ENCODE measurements at regions not wholly inside any gene's neighbourhood (a gene's known extent, or its start where the extent isn't known, plus 50 kb on each side); places are given as distances from the start of the nearest gene placed in this dataset.

- H3K4me3 Mint-ChIP-seq: no peak overlapping the region
- TF ChIP-seq, protein P1, sequence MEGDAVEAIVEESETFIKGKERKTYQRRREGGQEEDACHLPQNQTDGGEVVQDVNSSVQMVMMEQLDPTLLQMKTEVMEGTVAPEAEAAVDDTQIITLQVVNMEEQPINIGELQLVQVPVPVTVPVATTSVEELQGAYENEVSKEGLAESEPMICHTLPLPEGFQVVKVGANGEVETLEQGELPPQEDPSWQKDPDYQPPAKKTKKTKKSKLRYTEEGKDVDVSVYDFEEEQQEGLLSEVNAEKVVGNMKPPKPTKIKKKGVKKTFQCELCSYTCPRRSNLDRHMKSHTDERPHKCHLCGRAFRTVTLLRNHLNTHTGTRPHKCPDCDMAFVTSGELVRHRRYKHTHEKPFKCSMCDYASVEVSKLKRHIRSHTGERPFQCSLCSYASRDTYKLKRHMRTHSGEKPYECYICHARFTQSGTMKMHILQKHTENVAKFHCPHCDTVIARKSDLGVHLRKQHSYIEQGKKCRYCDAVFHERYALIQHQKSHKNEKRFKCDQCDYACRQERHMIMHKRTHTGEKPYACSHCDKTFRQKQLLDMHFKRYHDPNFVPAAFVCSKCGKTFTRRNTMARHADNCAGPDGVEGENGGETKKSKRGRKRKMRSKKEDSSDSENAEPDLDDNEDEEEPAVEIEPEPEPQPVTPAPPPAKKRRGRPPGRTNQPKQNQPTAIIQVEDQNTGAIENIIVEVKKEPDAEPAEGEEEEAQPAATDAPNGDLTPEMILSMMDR (IDR thresholded peaks at IDR 0.05): no peak
- no peaks in the 10 kb centered on the region for H3K27me3 Mint-ChIP-seq (ENCODE audit: insufficient read depth)
- H3K4me1 Mint-ChIP-seq (ENCODE audit: low read depth): peaks cover 14% of the 10 kb centered on the region
- H3K9me3 Mint-ChIP-seq: no peaks in the 10 kb centered on the region
- DNase-seq: no peak
- no peaks in the 10 kb centered on the region for H3K36me3 Mint-ChIP-seq (ENCODE audit: low read depth)
- H3K27ac Mint-ChIP-seq: no peak overlapping the region
These were observed 988.3 kb downstream of the DTWD2 start for GRCh38 chr5:117999939-118000549.

DNA sequence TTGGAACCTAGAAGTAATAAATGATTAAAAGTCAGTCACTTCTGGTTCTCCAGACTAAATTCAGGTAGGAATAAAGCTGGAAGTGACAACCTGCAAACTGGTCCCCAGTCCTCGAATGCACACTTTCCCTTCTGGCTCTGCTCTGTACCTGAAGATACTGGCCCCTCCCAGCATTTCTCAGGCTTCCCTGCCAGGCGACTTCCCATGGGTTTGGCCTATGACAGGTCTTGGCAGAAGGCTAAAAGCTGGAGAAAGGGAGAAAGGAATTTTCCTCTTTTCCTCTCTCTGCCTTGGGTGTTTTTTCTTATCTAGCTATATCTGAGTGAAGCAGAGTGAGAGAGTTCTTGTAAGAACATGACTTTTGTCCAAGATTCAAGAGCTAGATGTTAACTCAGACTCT, 1005.7 kb downstream of the DTWD2 start:
- Mint-ChIP-seq H3K4me1 (ENCODE audit: low read depth) (peaks cover 18% of the 10 kb centered on the region), H3K27me3 (ENCODE audit: insufficient read depth) (no peaks in the 10 kb centered on the region), H3K4me3 (no peak overlapping the region), H3K27ac (no peak overlapping the region), H3K9me3 (no peaks in the 10 kb centered on the region), H3K36me3 (ENCODE audit: low read depth) (no peaks in the 10 kb centered on the region)
- DNase-seq: no peak
- TF ChIP-seq, protein P1 (IDR thresholded peaks at IDR 0.05): no peak

- Mint-ChIP-seq H3K9me3 (no peaks in the 10 kb centered on the region), H3K27ac (no peak overlapping the region), H3K4me1 (ENCODE audit: low read depth) (no peaks in the 10 kb centered on the region; the same call in 1 of the 2 replicates), H3K36me3 (ENCODE audit: low read depth) (no peaks in the 10 kb centered on the region), H3K27me3 (ENCODE audit: insufficient read depth) (no peaks in the 10 kb centered on the region), H3K4me3 (no peak overlapping the region)
- no peak for DNase-seq
- TF ChIP-seq, protein P1 (IDR thresholded peaks at IDR 0.05): no peak
These were observed 1014.6 kb downstream of the DTWD2 start for GRCh38 chr5:117973785-117974184.

DNA sequence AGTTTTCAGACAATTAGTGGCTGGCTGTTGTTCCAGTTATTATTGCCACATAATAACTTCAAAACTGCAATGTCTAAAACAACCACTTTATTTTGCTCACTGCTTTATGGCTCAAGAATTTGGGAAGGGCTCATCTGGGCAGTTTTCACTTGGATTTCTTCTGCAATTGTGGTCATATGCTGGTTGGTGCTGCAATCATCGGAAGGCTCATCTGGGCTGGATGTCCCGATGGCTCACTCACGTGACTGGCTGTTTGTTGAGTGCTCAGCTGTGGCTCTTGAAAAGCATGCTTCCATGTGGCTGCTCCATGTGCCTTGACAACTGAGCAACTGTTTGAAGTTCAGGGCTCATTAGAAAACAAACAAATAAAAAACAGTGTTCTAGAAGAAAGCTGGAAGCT, 1032.5 kb downstream of the DTWD2 start:
- Mint-ChIP-seq H3K36me3 (ENCODE audit: low read depth) (no peaks in the 10 kb centered on the region; the same call in 1 of the 2 replicates), H3K4me1 (ENCODE audit: low read depth) (peaks cover 12% of the 10 kb centered on the region), H3K27me3 (ENCODE audit: insufficient read depth) (no peaks in the 10 kb centered on the region), H3K4me3 (no peak overlapping the region), H3K9me3 (peaks cover 6% of the 10 kb centered on the region; the same call in 1 of the 2 replicates), H3K27ac (no peak overlapping the region)
- TF ChIP-seq, protein P1 (IDR thresholded peaks at IDR 0.05): no peak
- no peak for DNase-seq

- Mint-ChIP-seq H3K9me3 (peaks cover 4% of the 10 kb centered on the region; the same call in 1 of the 2 replicates), H3K4me3 (no peak overlapping the region), H3K36me3 (ENCODE audit: low read depth) (no peaks in the 10 kb centered on the region; the same call in 1 of the 2 replicates), H3K27ac (no peak overlapping the region), H3K27me3 (ENCODE audit: insufficient read depth) (no peaks in the 10 kb centered on the region), H3K4me1 (ENCODE audit: low read depth) (peaks cover 12% of the 10 kb centered on the region)
- TF ChIP-seq, protein P1 (IDR thresholded peaks at IDR 0.05): no peak
- no peak for DNase-seq
These were observed 1034.0 kb downstream of the DTWD2 start for GRCh38 chr5:117954331-117954730.

Data from HFFc6 (cell line).